GM23338 (cell line): ENCODE measurements at regions not wholly inside any gene's neighbourhood (a gene's known extent, or its start where the extent isn't known, plus 50 kb on each side); places are given as distances from the start of the nearest gene placed in this dataset.

Experiments
- ATAC-seq: fragments of 200-7000 bp; cut with Tn5 transposase; 3 replicates; pipeline ENCODE4 v1.9.1; 2020
- DNase-seq: peaks from one replicate; pipeline ENCODE4 v3.0.0-alpha.2; 2015; ENCODE audit warnings: low spot score
- H2AFZ ChIP-seq: fragments of 200-600 bp; sonication (generic); 2 replicates; pipeline ENCODE4 v1.8.0; 2016; ENCODE audit warnings: antibody characterized with exemption, mild to moderate bottlenecking, moderate library complexity
- H3F3A ChIP-seq: fragments of 200-600 bp; sonication (generic); replicated peaks from 2 replicates; pipeline ENCODE4 v1.8.0; 2017; ENCODE audit warnings: antibody characterized with exemption, mixed run types, low read depth
- H3K27ac ChIP-seq: fragments of 200-600 bp; sonication (generic); 2 replicates; pipeline ENCODE4 v1.6.1; 2016; ENCODE audit warnings: low read depth
- H3K27me3 ChIP-seq: fragments of 200-600 bp; sonication (generic); 2 replicates; pipeline ENCODE4 v1.8.0; 2016; ENCODE audit warnings: mild to moderate bottlenecking, mixed run types, moderate library complexity; ENCODE audit not compliant: insufficient read depth
- H3K36me3 ChIP-seq: fragments of 200-600 bp; sonication (generic); 2 replicates; pipeline ENCODE4 v1.8.0; 2016; ENCODE audit warnings: mild to moderate bottlenecking; ENCODE audit not compliant: insufficient read depth
- H3K4me1 ChIP-seq: fragments of 200-600 bp; sonication (generic); 2 replicates; pipeline ENCODE4 v1.8.0; 2016; ENCODE audit warnings: mild to moderate bottlenecking, moderate library complexity; ENCODE audit not compliant: insufficient read depth
- H3K4me2 ChIP-seq: fragments of 200-600 bp; sonication (generic); 2 replicates; pipeline ENCODE4 v1.7.1; 2017; ENCODE audit warnings: mixed run types
- H3K4me3 ChIP-seq: fragments of 200-600 bp; sonication (generic); 2 replicates; pipeline ENCODE4 v1.6.1; 2016; ENCODE audit warnings: mixed run types
- H3K79me2 ChIP-seq: fragments of 200-600 bp; sonication (generic); replicated peaks from 2 replicates; pipeline ENCODE4 v1.8.0; 2017; ENCODE audit warnings: mild to moderate bottlenecking; ENCODE audit not compliant: insufficient read depth
- H3K9me2 ChIP-seq: fragments of 200-600 bp; sonication (generic); 2 replicates; pipeline ENCODE4 v1.8.0; 2017; ENCODE audit not compliant: insufficient read depth
- H4K20me1 ChIP-seq: fragments of 200-600 bp; sonication (generic); replicated peaks from 2 replicates; pipeline ENCODE4 v1.8.0; 2017; ENCODE audit warnings: mild to moderate bottlenecking; ENCODE audit not compliant: insufficient read depth
- H3K27ac Mint-ChIP-seq: 2 replicates; pipeline ENCODE4 v1.8.0; 2020; ENCODE audit warnings: inconsistent platforms, mild to moderate bottlenecking, moderate library complexity, mixed read lengths
- H3K27me3 Mint-ChIP-seq: 3 replicates; pipeline ENCODE4 v1.8.0; 2022; ENCODE audit warnings: low read depth, mild to moderate bottlenecking, moderate library complexity, mixed read lengths, inconsistent platforms; ENCODE audit not compliant: insufficient read depth, poor library complexity
- H3K36me3 Mint-ChIP-seq: 3 replicates; pipeline ENCODE4 v1.8.0; 2021; ENCODE audit warnings: low read depth, mild to moderate bottlenecking, inconsistent platforms, moderate library complexity, mixed read lengths
- H3K4me1 Mint-ChIP-seq: 3 replicates; pipeline ENCODE4 v1.8.0; 2020; ENCODE audit warnings: mild to moderate bottlenecking, inconsistent platforms, mixed read lengths
- H3K4me3 Mint-ChIP-seq: 3 replicates; pipeline ENCODE4 v1.8.0; 2021; ENCODE audit warnings: moderate library complexity, mild to moderate bottlenecking, inconsistent platforms, mixed read lengths
- H3K9me3 Mint-ChIP-seq: 3 replicates; pipeline ENCODE4 v1.8.0; 2020; ENCODE audit warnings: moderate library complexity, mild to moderate bottlenecking, inconsistent platforms, mixed read lengths
- CREB1 ChIP-seq: fragments of 250-450 bp; sonication (Bioruptor Pico); IDR thresholded peaks from 2 replicates; pipeline ENCODE4 v1.5.0; 2020; ENCODE audit warnings: low read depth, mild to moderate bottlenecking, moderate library complexity
- EZH2 ChIP-seq: fragments of 200-600 bp; sonication (generic); IDR thresholded peaks from one replicate; pipeline ENCODE4 v1.8.0; 2017; ENCODE audit warnings: antibody characterized with exemption, mild to moderate bottlenecking, low read depth; ENCODE audit not compliant: unreplicated experiment
- EZH2phosphoT487 ChIP-seq: fragments of 200-600 bp; sonication (generic); IDR thresholded peaks from one replicate; pipeline ENCODE4 v1.8.1; 2018; ENCODE audit warnings: antibody characterized with exemption; ENCODE audit not compliant: unreplicated experiment
- JUNB ChIP-seq: IDR thresholded peaks from one replicate; pipeline ENCODE4 v1.6.1; 2016; ENCODE audit warnings: antibody characterized with exemption; ENCODE audit not compliant: unreplicated experiment
- NANOG ChIP-seq: IDR thresholded peaks from 2 replicates; pipeline ENCODE4 v1.6.1; 2016; ENCODE audit warnings: antibody characterized with exemption, borderline replicate concordance
- POLR2AphosphoS5 ChIP-seq: IDR thresholded peaks from 2 replicates; pipeline ENCODE4 v1.6.1; 2016; ENCODE audit warnings: antibody characterized with exemption, low read depth
- STAT1 ChIP-seq: IDR thresholded peaks from one replicate; pipeline ENCODE4 v1.6.1; 2016; ENCODE audit warnings: antibody characterized with exemption; ENCODE audit not compliant: unreplicated experiment
- ZNF114 ChIP-seq: fragments of 250-450 bp; sonication (Bioruptor Pico); IDR thresholded peaks from 2 replicates; pipeline ENCODE4 v1.5.0; 2020; ENCODE audit warnings: mild to moderate bottlenecking, moderate library complexity
- TF ChIP-seq, protein P1 (sequence below): fragments of 250-450 bp; sonication (Bioruptor Pico); IDR thresholded peaks from 2 replicates; pipeline ENCODE4 v1.5.0; 2020; ENCODE audit warnings: mild to moderate bottlenecking, moderate library complexity

DNA sequence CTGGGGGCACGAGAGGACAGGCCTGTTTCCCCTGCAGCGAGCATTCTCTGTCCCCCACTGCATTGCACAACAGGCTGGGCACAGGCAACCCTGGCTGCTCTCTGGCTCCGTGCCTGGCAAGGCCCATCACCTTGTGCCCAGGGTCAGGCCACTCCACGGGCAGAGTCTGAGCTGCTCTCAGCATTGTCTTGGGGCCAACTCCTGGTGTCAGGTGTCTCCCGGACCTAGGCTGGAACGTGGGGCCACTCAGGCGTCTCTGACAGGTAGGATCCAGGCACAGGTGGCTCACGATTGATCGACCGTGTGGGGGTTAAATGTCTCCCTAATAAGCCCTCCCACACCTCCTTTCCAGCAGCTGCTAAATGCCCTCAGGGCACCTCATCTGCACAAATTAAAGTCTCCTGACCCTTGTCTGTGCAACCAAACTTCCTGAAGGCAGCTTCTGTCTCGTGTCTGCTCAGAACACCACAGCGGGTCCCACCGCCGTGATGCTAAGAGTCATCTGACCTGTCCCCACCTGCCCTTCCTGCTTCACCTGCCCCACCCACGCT, 66.6 kb upstream of the GPC1 start (continued):
- TF ChIP-seq, protein P1, sequence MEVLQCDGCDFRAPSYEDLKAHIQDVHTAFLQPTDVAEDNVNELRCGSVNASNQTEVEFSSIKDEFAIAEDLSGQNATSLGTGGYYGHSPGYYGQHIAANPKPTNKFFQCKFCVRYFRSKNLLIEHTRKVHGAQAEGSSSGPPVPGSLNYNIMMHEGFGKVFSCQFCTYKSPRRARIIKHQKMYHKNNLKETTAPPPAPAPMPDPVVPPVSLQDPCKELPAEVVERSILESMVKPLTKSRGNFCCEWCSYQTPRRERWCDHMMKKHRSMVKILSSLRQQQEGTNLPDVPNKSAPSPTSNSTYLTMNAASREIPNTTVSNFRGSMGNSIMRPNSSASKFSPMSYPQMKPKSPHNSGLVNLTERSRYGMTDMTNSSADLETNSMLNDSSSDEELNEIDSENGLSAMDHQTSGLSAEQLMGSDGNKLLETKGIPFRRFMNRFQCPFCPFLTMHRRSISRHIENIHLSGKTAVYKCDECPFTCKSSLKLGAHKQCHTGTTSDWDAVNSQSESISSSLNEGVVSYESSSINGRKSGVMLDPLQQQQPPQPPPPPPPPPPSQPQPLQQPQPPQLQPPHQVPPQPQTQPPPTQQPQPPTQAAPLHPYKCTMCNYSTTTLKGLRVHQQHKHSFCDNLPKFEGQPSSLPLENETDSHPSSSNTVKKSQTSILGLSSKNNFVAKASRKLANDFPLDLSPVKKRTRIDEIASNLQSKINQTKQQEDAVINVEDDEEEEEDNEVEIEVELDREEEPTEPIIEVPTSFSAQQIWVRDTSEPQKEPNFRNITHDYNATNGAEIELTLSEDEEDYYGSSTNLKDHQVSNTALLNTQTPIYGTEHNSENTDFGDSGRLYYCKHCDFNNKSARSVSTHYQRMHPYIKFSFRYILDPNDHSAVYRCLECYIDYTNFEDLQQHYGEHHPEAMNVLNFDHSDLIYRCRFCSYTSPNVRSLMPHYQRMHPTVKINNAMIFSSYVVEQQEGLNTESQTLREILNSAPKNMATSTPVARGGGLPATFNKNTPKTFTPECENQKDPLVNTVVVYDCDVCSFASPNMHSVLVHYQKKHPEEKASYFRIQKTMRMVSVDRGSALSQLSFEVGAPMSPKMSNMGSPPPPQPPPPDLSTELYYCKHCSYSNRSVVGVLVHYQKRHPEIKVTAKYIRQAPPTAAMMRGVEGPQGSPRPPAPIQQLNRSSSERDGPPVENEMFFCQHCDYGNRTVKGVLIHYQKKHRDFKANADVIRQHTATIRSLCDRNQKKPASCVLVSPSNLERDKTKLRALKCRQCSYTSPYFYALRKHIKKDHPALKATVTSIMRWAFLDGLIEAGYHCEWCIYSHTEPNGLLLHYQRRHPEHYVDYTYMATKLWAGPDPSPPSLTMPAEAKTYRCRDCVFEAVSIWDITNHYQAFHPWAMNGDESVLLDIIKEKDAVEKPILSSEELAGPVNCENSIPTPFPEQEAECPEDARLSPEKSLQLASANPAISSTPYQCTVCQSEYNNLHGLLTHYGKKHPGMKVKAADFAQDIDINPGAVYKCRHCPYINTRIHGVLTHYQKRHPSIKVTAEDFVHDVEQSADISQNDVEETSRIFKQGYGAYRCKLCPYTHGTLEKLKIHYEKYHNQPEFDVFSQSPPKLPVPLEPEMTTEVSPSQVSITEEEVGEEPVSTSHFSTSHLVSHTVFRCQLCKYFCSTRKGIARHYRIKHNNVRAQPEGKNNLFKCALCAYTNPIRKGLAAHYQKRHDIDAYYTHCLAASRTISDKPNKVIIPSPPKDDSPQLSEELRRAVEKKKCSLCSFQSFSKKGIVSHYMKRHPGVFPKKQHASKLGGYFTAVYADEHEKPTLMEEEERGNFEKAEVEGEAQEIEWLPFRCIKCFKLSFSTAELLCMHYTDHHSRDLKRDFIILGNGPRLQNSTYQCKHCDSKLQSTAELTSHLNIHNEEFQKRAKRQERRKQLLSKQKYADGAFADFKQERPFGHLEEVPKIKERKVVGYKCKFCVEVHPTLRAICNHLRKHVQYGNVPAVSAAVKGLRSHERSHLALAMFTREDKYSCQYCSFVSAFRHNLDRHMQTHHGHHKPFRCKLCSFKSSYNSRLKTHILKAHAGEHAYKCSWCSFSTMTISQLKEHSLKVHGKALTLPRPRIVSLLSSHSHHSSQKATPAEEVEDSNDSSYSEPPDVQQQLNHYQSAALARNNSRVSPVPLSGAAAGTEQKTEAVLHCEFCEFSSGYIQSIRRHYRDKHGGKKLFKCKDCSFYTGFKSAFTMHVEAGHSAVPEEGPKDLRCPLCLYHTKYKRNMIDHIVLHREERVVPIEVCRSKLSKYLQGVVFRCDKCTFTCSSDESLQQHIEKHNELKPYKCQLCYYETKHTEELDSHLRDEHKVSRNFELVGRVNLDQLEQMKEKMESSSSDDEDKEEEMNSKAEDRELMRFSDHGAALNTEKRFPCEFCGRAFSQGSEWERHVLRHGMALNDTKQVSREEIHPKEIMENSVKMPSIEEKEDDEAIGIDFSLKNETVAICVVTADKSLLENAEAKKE (CRISPR knock-in tag): no peak
- TF ChIP-seq ZNF114 (CRISPR knock-in tag) (no peak), EZH2phosphoT487 (no peak), CREB1 (CRISPR knock-in tag) (no peak), JUNB (no peak), NANOG (no peak), STAT1 (no peak), EZH2 (no peak)

DNA sequence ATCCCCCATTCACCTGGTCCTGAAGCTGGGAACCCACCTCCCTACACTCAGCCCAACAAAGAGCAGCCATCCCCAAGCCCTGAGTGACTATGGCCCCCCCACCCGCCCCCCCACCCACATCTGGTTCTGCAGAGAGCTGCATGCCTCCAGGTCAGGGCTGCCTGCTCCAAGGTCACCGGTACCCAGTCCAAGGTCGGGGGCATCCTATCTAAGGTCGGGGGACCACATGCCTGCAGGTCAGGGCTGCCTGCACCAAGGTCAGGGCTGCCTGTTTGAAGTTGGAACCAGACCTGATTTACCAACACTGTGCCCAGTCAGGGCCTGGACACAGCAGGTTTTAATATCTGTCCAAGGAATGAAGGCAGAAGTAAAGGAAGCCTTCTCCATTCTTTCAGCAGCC, 66.1 kb upstream of the GPC1 start:
- no peak overlapping the region for H3K27ac Mint-ChIP-seq
- no peak overlapping the region for H2AFZ ChIP-seq
- H3F3A ChIP-seq: no peaks in the 10 kb centered on the region
- peaks cover 5% of the 10 kb centered on the region for H3K27me3 Mint-ChIP-seq
- H3K36me3 ChIP-seq: no peaks in the 10 kb centered on the region
- no peaks in the 10 kb centered on the region for H3K4me1 Mint-ChIP-seq
- no peak for TF ChIP-seq POLR2AphosphoS5
- H3K36me3 Mint-ChIP-seq: no peaks in the 10 kb centered on the region; the same call in 2 of the 3 replicates
- ATAC-seq: no peak
- no peaks in the 10 kb centered on the region for H3K9me2 ChIP-seq
- H3K27me3 ChIP-seq: no peaks in the 10 kb centered on the region
- no peak overlapping the region for H3K4me3 ChIP-seq
- no peak for DNase-seq
- H3K27ac ChIP-seq: no peak overlapping the region
- no peak overlapping the region for H3K4me2 ChIP-seq
- no peak overlapping the region for H3K4me3 Mint-ChIP-seq
- no peaks in the 10 kb centered on the region for H3K4me1 ChIP-seq
- no peaks in the 10 kb centered on the region for H4K20me1 ChIP-seq
- no peaks in the 10 kb centered on the region for H3K9me3 Mint-ChIP-seq
- H3K79me2 ChIP-seq: no peaks in the 10 kb centered on the region
